Astrocyte (in vitro differentiated cells and primary cell): ENCODE measurements at regions not wholly inside any gene's neighbourhood (a gene's known extent, or its start where the extent isn't known, plus 50 kb on each side); places are given as distances from the start of the nearest gene placed in this dataset.

Experiments
- DNase-seq: peaks from one replicate; pipeline ENCODE4 v3.0.0-alpha.2; 2010; ENCODE audit warnings: low read depth
- FAIRE-seq: peaks from 2 replicates; lab custom pipeline; 2011; peaks lifted over from hg19 to GRCh38; lab: Jason Lieb, UNC
- H2AFZ ChIP-seq: 2 replicates; pipeline ENCODE4 v1.6.0; 2012; ENCODE audit warnings: low read depth, low read length, inconsistent platforms
- H3K27ac ChIP-seq: 2 replicates; pipeline ENCODE4 v1.5.1; 2011; ENCODE audit warnings: low read depth, low read length, inconsistent platforms
- H3K27me3 ChIP-seq: 2 replicates; pipeline ENCODE4 v1.6.0; 2011; ENCODE audit warnings: low read length, inconsistent platforms; ENCODE audit not compliant: insufficient read depth
- H3K36me3 ChIP-seq: 2 replicates; pipeline ENCODE4 v1.5.1; 2011; ENCODE audit warnings: low read length, inconsistent platforms; ENCODE audit not compliant: insufficient read depth
- H3K4me1 ChIP-seq: 2 replicates; pipeline ENCODE4 v1.5.1; 2011; ENCODE audit warnings: low read length, inconsistent platforms; ENCODE audit not compliant: insufficient read depth
- H3K4me2 ChIP-seq: 2 replicates; pipeline ENCODE4 v1.6.0; 2012; ENCODE audit warnings: low read length, inconsistent platforms
- H3K4me3 ChIP-seq: 2 replicates; pipeline ENCODE4 v1.5.1; 2011; ENCODE audit warnings: low read depth, mild to moderate bottlenecking, low read length, inconsistent platforms; ENCODE audit not compliant: insufficient read depth
- H3K79me2 ChIP-seq: 2 replicates; pipeline ENCODE4 v1.6.0; 2012; ENCODE audit warnings: mild to moderate bottlenecking, low read length, inconsistent platforms; ENCODE audit not compliant: insufficient read depth
- H3K9ac ChIP-seq: 2 replicates; pipeline ENCODE4 v1.6.0; 2012; ENCODE audit warnings: mild to moderate bottlenecking, low read length, inconsistent platforms
- H3K9me3 ChIP-seq: 2 replicates; pipeline ENCODE4 v1.5.1; 2012; ENCODE audit warnings: low read depth, mild to moderate bottlenecking, low read length, inconsistent platforms; ENCODE audit not compliant: insufficient read depth
- H4K20me1 ChIP-seq: 2 replicates; pipeline ENCODE4 v1.6.0; 2012; ENCODE audit warnings: low read length, inconsistent platforms; ENCODE audit not compliant: insufficient read depth
- H3K27ac Mint-ChIP-seq: one replicate; pipeline ENCODE4 v1.8.0; 2021; ENCODE audit warnings: mild to moderate bottlenecking, mixed read lengths; ENCODE audit not compliant: unreplicated experiment
- H3K27me3 Mint-ChIP-seq: one replicate; pipeline ENCODE4 v1.8.0; 2021; ENCODE audit warnings: low read depth, mixed read lengths; ENCODE audit not compliant: unreplicated experiment
- H3K36me3 Mint-ChIP-seq: one replicate; pipeline ENCODE4 v1.8.0; 2021; ENCODE audit warnings: low read depth, mixed read lengths; ENCODE audit not compliant: unreplicated experiment
- H3K4me1 Mint-ChIP-seq: one replicate; pipeline ENCODE4 v1.8.0; 2021; ENCODE audit warnings: low read depth, mixed read lengths; ENCODE audit not compliant: unreplicated experiment
- H3K4me3 Mint-ChIP-seq: one replicate; pipeline ENCODE4 v1.8.0; 2021; ENCODE audit warnings: mild to moderate bottlenecking, moderate library complexity, mixed read lengths; ENCODE audit not compliant: unreplicated experiment
- H3K9me3 Mint-ChIP-seq: one replicate; pipeline ENCODE4 v1.8.0; 2021; ENCODE audit warnings: mild to moderate bottlenecking, mixed read lengths; ENCODE audit not compliant: unreplicated experiment
- CTCF ChIP-seq: IDR thresholded peaks from 2 replicates; pipeline ENCODE4 v1.5.1; 2011; ENCODE audit warnings: low read depth, mild to moderate bottlenecking, inconsistent platforms, low read length, moderate library complexity; ENCODE audit not compliant: insufficient read depth
- EZH2 ChIP-seq: IDR thresholded peaks from 2 replicates; pipeline ENCODE4 v1.6.1; 2012; ENCODE audit warnings: mild to moderate bottlenecking, low read length, inconsistent platforms; ENCODE audit not compliant: insufficient read depth

DNA sequence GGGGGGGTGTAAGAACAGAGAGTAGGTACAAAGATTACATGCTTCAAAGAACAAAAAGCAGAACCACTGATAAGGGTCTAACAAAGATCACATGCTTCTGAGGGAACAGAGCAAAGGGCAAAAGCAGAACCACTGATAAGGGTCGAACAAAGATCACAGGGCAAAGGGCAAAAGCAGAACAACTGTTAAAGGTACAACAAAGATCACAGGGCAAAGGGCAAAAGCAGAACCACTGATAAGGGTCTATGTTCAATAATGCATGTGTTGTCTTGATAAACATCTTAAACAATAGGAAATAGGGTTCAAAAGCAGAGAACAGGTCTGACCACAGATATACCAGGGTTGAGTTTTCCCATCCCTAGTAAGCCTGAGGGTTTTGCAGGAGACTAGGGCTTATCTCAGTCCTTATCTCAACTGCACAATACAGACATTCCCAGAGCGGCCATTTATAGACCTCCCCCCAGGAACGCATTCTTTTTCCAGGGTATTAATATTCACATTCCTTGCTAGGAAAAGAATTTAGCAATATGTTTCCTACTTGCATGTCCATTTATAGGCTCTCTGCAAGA lies 81.9 kb upstream of the PGR start:
- Histone ChIP-seq H3K27ac (no peak overlapping the region), H3K9me3 (peaks cover 2% of the 10 kb centered on the region), H3K36me3 (no peaks in the 10 kb centered on the region), H3K79me2 (no peaks in the 10 kb centered on the region), H3K4me1 (no peaks in the 10 kb centered on the region), H3K4me2 (no peak overlapping the region), H3K27me3 (no peaks in the 10 kb centered on the region), H4K20me1 (no peaks in the 10 kb centered on the region), H3K4me3 (no peak overlapping the region), H2AFZ (no peak overlapping the region), H3K9ac (no peak overlapping the region)
- TF ChIP-seq EZH2 (no peak), CTCF (no peak)
- Mint-ChIP-seq H3K4me3 (no peak overlapping the region), H3K27me3 (no peaks in the 10 kb centered on the region), H3K36me3 (no peaks in the 10 kb centered on the region), H3K4me1 (no peaks in the 10 kb centered on the region), H3K27ac (no peak overlapping the region), H3K9me3 (peaks cover 21% of the 10 kb centered on the region)
- no peak for FAIRE-seq
- no peak for DNase-seq

- Histone ChIP-seq H3K4me1 (no peaks in the 10 kb centered on the region), H2AFZ (no peak overlapping the region), H3K36me3 (no peaks in the 10 kb centered on the region), H4K20me1 (no peaks in the 10 kb centered on the region), H3K9ac (no peak overlapping the region), H3K4me3 (no peak overlapping the region), H3K4me2 (no peak overlapping the region), H3K9me3 (peaks cover 4% of the 10 kb centered on the region), H3K79me2 (no peaks in the 10 kb centered on the region), H3K27me3 (no peaks in the 10 kb centered on the region), H3K27ac (no peak overlapping the region)
- Mint-ChIP-seq H3K4me3 (no peak overlapping the region), H3K9me3 (peaks cover 2% of the 10 kb centered on the region), H3K27ac (no peak overlapping the region), H3K4me1 (no peaks in the 10 kb centered on the region), H3K36me3 (no peaks in the 10 kb centered on the region), H3K27me3 (no peaks in the 10 kb centered on the region)
- DNase-seq: no peak
- FAIRE-seq: no peak
- TF ChIP-seq EZH2 (no peak), CTCF (no peak)
Measured at GRCh38 chr11:101202614-101203013, 73.0 kb upstream of the PGR start.

- Histone ChIP-seq H3K27me3 (no peaks in the 10 kb centered on the region), H3K27ac (no peak overlapping the region), H2AFZ (no peak overlapping the region), H3K36me3 (no peaks in the 10 kb centered on the region), H3K79me2 (no peaks in the 10 kb centered on the region), H3K9ac (no peak overlapping the region), H4K20me1 (no peaks in the 10 kb centered on the region), H3K9me3 (peaks cover 4% of the 10 kb centered on the region), H3K4me2 (no peak overlapping the region), H3K4me1 (no peaks in the 10 kb centered on the region), H3K4me3 (no peak overlapping the region)
- no peak overlapping the region for H3K27ac Mint-ChIP-seq
- DNase-seq: no peak
- H3K4me3 Mint-ChIP-seq: no peak overlapping the region
- H3K36me3 Mint-ChIP-seq: no peaks in the 10 kb centered on the region
- no peaks in the 10 kb centered on the region for H3K9me3 Mint-ChIP-seq
- no peaks in the 10 kb centered on the region for H3K4me1 Mint-ChIP-seq
- TF ChIP-seq EZH2 (no peak), CTCF (no peak)
- FAIRE-seq: no peak
- H3K27me3 Mint-ChIP-seq: no peaks in the 10 kb centered on the region
Measured at GRCh38 chr11:101199416-101199815, 69.8 kb upstream of the PGR start.
